ENCODE measurements at regions not wholly inside any gene's neighbourhood (a gene's known extent, or its start where the extent isn't known, plus 50 kb on each side); places are given as distances from the start of the nearest gene placed in this dataset.

GRCh38 chr2:119082821-119083400 is 75.6 kb downstream of the C1QL2 start (continued):
- no peak for TF ChIP-seq ZNF425 (CRISPR knock-in tag; conservative IDR thresholded peaks at IDR 0.05)
- no peak for TF ChIP-seq PREB (CRISPR knock-in tag; IDR thresholded peaks at IDR 0.05; ENCODE audit: borderline replicate concordance)
- no peak for TF ChIP-seq ZBTB43 (CRISPR knock-in tag; IDR thresholded peaks at IDR 0.05)
- TF ChIP-seq NR2C2 (CRISPR knock-in tag; IDR thresholded peaks at IDR 0.05) = no peak
- no peak for TF ChIP-seq ATF3 (CRISPR knock-in tag; conservative IDR thresholded peaks at IDR 0.05)
- no peak for TF ChIP-seq KAT7 (CRISPR knock-in tag; IDR thresholded peaks at IDR 0.05; ENCODE audit: borderline replicate concordance)
- TF ChIP-seq ZBTB21 (CRISPR knock-in tag; IDR thresholded peaks at IDR 0.05; ENCODE audit: borderline replicate concordance) = no peak
- no peak for TF ChIP-seq FOXJ3 (CRISPR knock-in tag; IDR thresholded peaks at IDR 0.05; ENCODE audit: borderline replicate concordance)
- TF ChIP-seq FOXP1 (CRISPR knock-in tag; IDR thresholded peaks at IDR 0.05; ENCODE audit: borderline replicate concordance) = no peak
- no peak for TF ChIP-seq E2F4 (CRISPR knock-in tag; IDR thresholded peaks at IDR 0.05; ENCODE audit: borderline replicate concordance, low read depth)

GRCh38 chr2:119078796-119079195 is 79.8 kb downstream of the C1QL2 start:
- DNase-seq (ENCODE audit: low spot score) (no peak), ATAC-seq (no peak)
- no peaks in the 10 kb centered on the region for H3K9me3 Mint-ChIP-seq
- H3K4me3 Mint-ChIP-seq = no peak overlapping the region
- H3K27me3 Mint-ChIP-seq (ENCODE audit: low read depth) = peaks cover 3% of the 10 kb centered on the region; the same call in 1 of the 2 replicates
- POLR2A ChIA-PET = no interaction called here
- no peak overlapping the region for H3K27ac Mint-ChIP-seq
- H3K4me1 Mint-ChIP-seq = no peaks in the 10 kb centered on the region
- CTCF ChIA-PET = interaction anchor here (1.1 kb wide), 1 partner anchor 48 kb away, joined by 4 read pairs; no protein-coding TSS in a partner anchor
- H3K36me3 Mint-ChIP-seq = no peaks in the 10 kb centered on the region
- no peak for TF ChIP-seq ZNF532 (CRISPR knock-in tag; IDR thresholded peaks at IDR 0.05; ENCODE audit: borderline replicate concordance)

GRCh38 chr2:119076713-119077112 is 81.8 kb downstream of the C1QL2 start:
- Mint-ChIP-seq H3K9me3 (no peaks in the 10 kb centered on the region), H3K27ac (no peak overlapping the region), H3K36me3 (no peaks in the 10 kb centered on the region), H3K4me3 (no peak overlapping the region), H3K4me1 (no peaks in the 10 kb centered on the region), H3K27me3 (ENCODE audit: low read depth) (peaks cover 3% of the 10 kb centered on the region; the same call in 1 of the 2 replicates)
- ATAC-seq (no peak), DNase-seq (ENCODE audit: low spot score) (no peak)
- CTCF ChIA-PET = interaction anchor here (1.0 kb wide), 1 partner anchor 97 kb away, joined by 3 read pairs; no protein-coding TSS in a partner anchor
- POLR2A ChIA-PET = no interaction called here
- TF ChIP-seq MYBL2 (CRISPR knock-in tag; IDR thresholded peaks at IDR 0.05) (no peak), TEAD4 (CRISPR knock-in tag; IDR thresholded peaks at IDR 0.05) (no peak), ESRRA (CRISPR knock-in tag; IDR thresholded peaks at IDR 0.05; ENCODE audit: borderline replicate concordance) (no peak), MLX (CRISPR knock-in tag; IDR thresholded peaks at IDR 0.05) (no peak), GRHL2 (CRISPR knock-in tag; IDR thresholded peaks at IDR 0.05; ENCODE audit: insufficient replicate concordance, severe bottlenecking) (no peak), TEAD1 (CRISPR knock-in tag; IDR thresholded peaks at IDR 0.05) (no peak), ETV6 (CRISPR knock-in tag; IDR thresholded peaks at IDR 0.05) (no peak), ZNF425 (CRISPR knock-in tag; conservative IDR thresholded peaks at IDR 0.05) (no peak), ZBTB21 (CRISPR knock-in tag; IDR thresholded peaks at IDR 0.05; ENCODE audit: borderline replicate concordance) (no peak)
